H1 (cell line): ENCODE measurements at regions not wholly inside any gene's neighbourhood (a gene's known extent, or its start where the extent isn't known, plus 50 kb on each side); places are given as distances from the start of the nearest gene placed in this dataset.

Experiments used
- BCL11A ChIP-seq, 2 experiments: IDR thresholded peaks; one replicate each; pipeline ENCODE4 v1.6.1; 2011; ENCODE audit warnings: low read depth in 2 of 2, low read length in 2 of 2, mild to moderate bottlenecking in 2 of 2
- JUND ChIP-seq: IDR thresholded peaks from 2 replicates; pipeline ENCODE4 v1.6.1; 2011; ENCODE audit warnings: mild to moderate bottlenecking, improper control_type of control experiment, low read length
- TF ChIP-seq, protein P1 (sequence below): fragments of 300-600 bp; sonication (generic); IDR thresholded peaks from 2 replicates; pipeline ENCODE4 v1.7.1; 2012; ENCODE audit warnings: low read length, moderate library complexity, mild to moderate bottlenecking, inconsistent platforms; ENCODE audit not compliant: insufficient replicate concordance
- TF ChIP-seq, protein P2 (sequence below): IDR thresholded peaks from 2 replicates; pipeline ENCODE4 v1.6.1; 2011; ENCODE audit warnings: low read depth, mild to moderate bottlenecking, low read length; ENCODE audit not compliant: insufficient read depth

DNA sequence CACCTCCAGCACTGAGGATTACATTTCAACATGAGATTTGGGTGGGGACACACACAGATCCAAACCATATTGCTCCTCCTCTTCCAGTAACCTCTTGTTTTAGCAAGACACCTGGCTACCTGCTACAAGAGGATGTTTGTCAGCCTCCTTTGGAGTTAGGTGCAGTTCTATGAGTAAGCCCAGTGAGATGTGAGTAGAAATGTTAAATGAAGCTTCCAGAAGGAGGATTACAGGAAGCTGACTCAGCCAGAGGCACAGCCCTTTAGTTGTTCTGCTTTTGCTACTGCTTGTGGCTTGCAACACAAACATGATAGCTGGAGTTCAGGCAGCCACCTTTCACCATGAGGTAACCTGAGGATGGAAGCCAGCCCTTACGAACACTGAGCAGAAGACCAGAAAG, 382.7 kb upstream of the RNF32 start (continued):
- TF ChIP-seq, protein P1, sequence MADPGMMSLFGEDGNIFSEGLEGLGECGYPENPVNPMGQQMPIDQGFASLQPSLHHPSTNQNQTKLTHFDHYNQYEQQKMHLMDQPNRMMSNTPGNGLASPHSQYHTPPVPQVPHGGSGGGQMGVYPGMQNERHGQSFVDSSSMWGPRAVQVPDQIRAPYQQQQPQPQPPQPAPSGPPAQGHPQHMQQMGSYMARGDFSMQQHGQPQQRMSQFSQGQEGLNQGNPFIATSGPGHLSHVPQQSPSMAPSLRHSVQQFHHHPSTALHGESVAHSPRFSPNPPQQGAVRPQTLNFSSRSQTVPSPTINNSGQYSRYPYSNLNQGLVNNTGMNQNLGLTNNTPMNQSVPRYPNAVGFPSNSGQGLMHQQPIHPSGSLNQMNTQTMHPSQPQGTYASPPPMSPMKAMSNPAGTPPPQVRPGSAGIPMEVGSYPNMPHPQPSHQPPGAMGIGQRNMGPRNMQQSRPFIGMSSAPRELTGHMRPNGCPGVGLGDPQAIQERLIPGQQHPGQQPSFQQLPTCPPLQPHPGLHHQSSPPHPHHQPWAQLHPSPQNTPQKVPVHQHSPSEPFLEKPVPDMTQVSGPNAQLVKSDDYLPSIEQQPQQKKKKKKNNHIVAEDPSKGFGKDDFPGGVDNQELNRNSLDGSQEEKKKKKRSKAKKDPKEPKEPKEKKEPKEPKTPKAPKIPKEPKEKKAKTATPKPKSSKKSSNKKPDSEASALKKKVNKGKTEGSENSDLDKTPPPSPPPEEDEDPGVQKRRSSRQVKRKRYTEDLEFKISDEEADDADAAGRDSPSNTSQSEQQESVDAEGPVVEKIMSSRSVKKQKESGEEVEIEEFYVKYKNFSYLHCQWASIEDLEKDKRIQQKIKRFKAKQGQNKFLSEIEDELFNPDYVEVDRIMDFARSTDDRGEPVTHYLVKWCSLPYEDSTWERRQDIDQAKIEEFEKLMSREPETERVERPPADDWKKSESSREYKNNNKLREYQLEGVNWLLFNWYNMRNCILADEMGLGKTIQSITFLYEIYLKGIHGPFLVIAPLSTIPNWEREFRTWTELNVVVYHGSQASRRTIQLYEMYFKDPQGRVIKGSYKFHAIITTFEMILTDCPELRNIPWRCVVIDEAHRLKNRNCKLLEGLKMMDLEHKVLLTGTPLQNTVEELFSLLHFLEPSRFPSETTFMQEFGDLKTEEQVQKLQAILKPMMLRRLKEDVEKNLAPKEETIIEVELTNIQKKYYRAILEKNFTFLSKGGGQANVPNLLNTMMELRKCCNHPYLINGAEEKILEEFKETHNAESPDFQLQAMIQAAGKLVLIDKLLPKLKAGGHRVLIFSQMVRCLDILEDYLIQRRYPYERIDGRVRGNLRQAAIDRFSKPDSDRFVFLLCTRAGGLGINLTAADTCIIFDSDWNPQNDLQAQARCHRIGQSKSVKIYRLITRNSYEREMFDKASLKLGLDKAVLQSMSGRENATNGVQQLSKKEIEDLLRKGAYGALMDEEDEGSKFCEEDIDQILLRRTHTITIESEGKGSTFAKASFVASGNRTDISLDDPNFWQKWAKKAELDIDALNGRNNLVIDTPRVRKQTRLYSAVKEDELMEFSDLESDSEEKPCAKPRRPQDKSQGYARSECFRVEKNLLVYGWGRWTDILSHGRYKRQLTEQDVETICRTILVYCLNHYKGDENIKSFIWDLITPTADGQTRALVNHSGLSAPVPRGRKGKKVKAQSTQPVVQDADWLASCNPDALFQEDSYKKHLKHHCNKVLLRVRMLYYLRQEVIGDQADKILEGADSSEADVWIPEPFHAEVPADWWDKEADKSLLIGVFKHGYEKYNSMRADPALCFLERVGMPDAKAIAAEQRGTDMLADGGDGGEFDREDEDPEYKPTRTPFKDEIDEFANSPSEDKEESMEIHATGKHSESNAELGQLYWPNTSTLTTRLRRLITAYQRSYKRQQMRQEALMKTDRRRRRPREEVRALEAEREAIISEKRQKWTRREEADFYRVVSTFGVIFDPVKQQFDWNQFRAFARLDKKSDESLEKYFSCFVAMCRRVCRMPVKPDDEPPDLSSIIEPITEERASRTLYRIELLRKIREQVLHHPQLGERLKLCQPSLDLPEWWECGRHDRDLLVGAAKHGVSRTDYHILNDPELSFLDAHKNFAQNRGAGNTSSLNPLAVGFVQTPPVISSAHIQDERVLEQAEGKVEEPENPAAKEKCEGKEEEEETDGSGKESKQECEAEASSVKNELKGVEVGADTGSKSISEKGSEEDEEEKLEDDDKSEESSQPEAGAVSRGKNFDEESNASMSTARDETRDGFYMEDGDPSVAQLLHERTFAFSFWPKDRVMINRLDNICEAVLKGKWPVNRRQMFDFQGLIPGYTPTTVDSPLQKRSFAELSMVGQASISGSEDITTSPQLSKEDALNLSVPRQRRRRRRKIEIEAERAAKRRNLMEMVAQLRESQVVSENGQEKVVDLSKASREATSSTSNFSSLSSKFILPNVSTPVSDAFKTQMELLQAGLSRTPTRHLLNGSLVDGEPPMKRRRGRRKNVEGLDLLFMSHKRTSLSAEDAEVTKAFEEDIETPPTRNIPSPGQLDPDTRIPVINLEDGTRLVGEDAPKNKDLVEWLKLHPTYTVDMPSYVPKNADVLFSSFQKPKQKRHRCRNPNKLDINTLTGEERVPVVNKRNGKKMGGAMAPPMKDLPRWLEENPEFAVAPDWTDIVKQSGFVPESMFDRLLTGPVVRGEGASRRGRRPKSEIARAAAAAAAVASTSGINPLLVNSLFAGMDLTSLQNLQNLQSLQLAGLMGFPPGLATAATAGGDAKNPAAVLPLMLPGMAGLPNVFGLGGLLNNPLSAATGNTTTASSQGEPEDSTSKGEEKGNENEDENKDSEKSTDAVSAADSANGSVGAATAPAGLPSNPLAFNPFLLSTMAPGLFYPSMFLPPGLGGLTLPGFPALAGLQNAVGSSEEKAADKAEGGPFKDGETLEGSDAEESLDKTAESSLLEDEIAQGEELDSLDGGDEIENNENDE, result no peak
- TF ChIP-seq JUND, result no peak
- TF ChIP-seq BCL11A (IDR thresholded peaks at IDR 0.05; ENCODE audit: low read depth in 2 of 2, low read length in 2 of 2), result no peak
- TF ChIP-seq, protein P2, sequence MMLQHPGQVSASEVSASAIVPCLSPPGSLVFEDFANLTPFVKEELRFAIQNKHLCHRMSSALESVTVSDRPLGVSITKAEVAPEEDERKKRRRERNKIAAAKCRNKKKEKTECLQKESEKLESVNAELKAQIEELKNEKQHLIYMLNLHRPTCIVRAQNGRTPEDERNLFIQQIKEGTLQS, result no peak
